NT2/D1 (cell line): ENCODE measurements at regions not wholly inside any gene's neighbourhood (a gene's known extent, or its start where the extent isn't known, plus 50 kb on each side); places are given as distances from the start of the nearest gene placed in this dataset.

Experiments used
- SUZ12 ChIP-seq: IDR thresholded peaks from 2 replicates; pipeline ENCODE4 v1.6.1; 2011; ENCODE audit not compliant: insufficient read length, insufficient read depth; ENCODE audit errors: extremely low read depth
- YY1 ChIP-seq: IDR thresholded peaks from 2 replicates; pipeline ENCODE4 v1.6.1; 2011; ENCODE audit not compliant: insufficient read length, insufficient read depth
- ZNF274 ChIP-seq: IDR thresholded peaks from 2 replicates; pipeline ENCODE4 v1.6.1; 2011; ENCODE audit warnings: mild to moderate bottlenecking, low read depth, low read length

DNA sequence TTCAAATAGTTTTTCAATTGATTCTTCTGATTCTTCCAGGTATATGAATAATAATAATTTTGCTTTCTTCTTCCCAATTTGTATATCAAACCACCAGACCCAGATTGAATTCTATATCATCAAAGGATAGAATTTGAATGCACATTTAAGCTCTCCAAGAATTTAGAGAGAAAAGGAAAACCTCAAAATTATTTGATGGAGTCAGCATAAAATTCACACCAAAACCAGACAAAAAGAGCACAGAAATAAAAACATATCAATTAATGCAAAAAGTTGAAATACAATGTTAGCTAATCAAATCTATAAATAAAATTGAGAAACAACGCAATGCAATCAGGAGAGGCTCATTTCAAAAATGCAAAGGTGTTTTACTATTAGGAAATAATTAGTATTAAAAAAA, 248.0 kb upstream of the HS6ST1 start:
- TF ChIP-seq SUZ12 (no peak), YY1 (no peak), ZNF274 (no peak)
